KMS-11 (cell line): ENCODE measurements at regions not wholly inside any gene's neighbourhood (a gene's known extent, or its start where the extent isn't known, plus 50 kb on each side); places are given as distances from the start of the nearest gene placed in this dataset.

ENCODE experiments used
- H2AFZ ChIP-seq: fragments of 200-600 bp; sonication (generic); 2 replicates; pipeline ENCODE4 v1.6.1; 2016; ENCODE audit warnings: antibody characterized with exemption, mixed run types, low read depth
- H3K27ac ChIP-seq: fragments of 200-600 bp; sonication (generic); 2 replicates; pipeline ENCODE4 v1.6.1; 2016; ENCODE audit warnings: mild to moderate bottlenecking, mixed run types
- H3K27me3 ChIP-seq: fragments of 200-600 bp; sonication (generic); 2 replicates; pipeline ENCODE4 v1.6.1; 2017; ENCODE audit warnings: mild to moderate bottlenecking, low read depth, mixed run types, moderate library complexity; ENCODE audit not compliant: insufficient read depth
- H3K36me3 ChIP-seq: fragments of 200-600 bp; sonication (generic); 2 replicates; pipeline ENCODE4 v1.6.1; 2017; ENCODE audit warnings: mild to moderate bottlenecking, mixed run types; ENCODE audit not compliant: insufficient read depth
- H3K4me1 ChIP-seq: fragments of 200-600 bp; sonication (generic); 2 replicates; pipeline ENCODE4 v1.6.1; 2016; ENCODE audit warnings: mild to moderate bottlenecking, low read depth, mixed run types; ENCODE audit not compliant: poor library complexity, severe bottlenecking
- H3K4me2 ChIP-seq: fragments of 200-600 bp; sonication (generic); 2 replicates; pipeline ENCODE4 v1.7.0; 2016; ENCODE audit warnings: mild to moderate bottlenecking, mixed run types
- H3K4me3 ChIP-seq: fragments of 200-600 bp; sonication (generic); IDR thresholded peaks from 2 replicates; pipeline ENCODE4 v1.6.1; 2017; ENCODE audit warnings: low read depth, low read length, mixed read lengths; ENCODE audit not compliant: insufficient read depth
- H3K79me2 ChIP-seq: fragments of 200-600 bp; sonication (generic); 2 replicates; pipeline ENCODE4 v1.6.1; 2016; ENCODE audit warnings: low read depth, mixed run types; ENCODE audit not compliant: insufficient read depth
- H3K9ac ChIP-seq: fragments of 200-600 bp; sonication (generic); 2 replicates; pipeline ENCODE4 v1.6.1; 2016; ENCODE audit warnings: mild to moderate bottlenecking, mixed run types
- H4K20me1 ChIP-seq: fragments of 200-600 bp; sonication (generic); 2 replicates; pipeline ENCODE4 v1.6.1; 2016; ENCODE audit warnings: mild to moderate bottlenecking, mixed run types; ENCODE audit not compliant: insufficient read depth
- TF ChIP-seq, protein P1 (sequence below): fragments of 200-600 bp; sonication (generic); conservative IDR thresholded peaks from 2 replicates; pipeline ENCODE4 v1.6.1; 2017; ENCODE audit warnings: low read depth, mild to moderate bottlenecking, antibody characterized with exemption, low read length, moderate library complexity, mixed read lengths

DNA sequence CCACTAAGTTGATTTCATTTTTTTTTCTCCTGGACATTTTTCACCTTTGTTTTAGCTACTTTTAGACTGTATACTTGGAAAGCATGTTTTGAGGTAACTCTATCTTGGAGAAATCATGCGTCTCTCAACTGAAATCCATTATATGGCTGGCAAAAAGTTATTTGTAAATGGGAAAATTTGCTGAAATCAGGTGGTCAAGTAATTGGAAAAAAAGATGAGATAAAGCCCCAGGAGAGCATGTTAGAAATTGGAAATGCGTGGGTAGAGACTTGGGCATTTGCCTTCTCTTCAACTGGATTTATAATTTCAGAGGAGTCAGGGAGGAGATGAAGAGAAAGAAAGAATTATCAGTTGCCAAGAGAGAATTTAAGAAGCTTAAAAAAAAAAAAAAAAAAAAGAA is 217.1 kb upstream of the MAP3K7 start:
- TF ChIP-seq, protein P1, sequence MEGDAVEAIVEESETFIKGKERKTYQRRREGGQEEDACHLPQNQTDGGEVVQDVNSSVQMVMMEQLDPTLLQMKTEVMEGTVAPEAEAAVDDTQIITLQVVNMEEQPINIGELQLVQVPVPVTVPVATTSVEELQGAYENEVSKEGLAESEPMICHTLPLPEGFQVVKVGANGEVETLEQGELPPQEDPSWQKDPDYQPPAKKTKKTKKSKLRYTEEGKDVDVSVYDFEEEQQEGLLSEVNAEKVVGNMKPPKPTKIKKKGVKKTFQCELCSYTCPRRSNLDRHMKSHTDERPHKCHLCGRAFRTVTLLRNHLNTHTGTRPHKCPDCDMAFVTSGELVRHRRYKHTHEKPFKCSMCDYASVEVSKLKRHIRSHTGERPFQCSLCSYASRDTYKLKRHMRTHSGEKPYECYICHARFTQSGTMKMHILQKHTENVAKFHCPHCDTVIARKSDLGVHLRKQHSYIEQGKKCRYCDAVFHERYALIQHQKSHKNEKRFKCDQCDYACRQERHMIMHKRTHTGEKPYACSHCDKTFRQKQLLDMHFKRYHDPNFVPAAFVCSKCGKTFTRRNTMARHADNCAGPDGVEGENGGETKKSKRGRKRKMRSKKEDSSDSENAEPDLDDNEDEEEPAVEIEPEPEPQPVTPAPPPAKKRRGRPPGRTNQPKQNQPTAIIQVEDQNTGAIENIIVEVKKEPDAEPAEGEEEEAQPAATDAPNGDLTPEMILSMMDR, result no peak
- H3K36me3 ChIP-seq, result no peaks in the 10 kb centered on the region
- no peak overlapping the region for H3K9ac ChIP-seq
- H3K4me2 ChIP-seq, result no peak overlapping the region
- no peak overlapping the region for H3K4me3 ChIP-seq
- no peak overlapping the region for H2AFZ ChIP-seq
- H3K27me3 ChIP-seq, result no peaks in the 10 kb centered on the region
- H4K20me1 ChIP-seq, result no peaks in the 10 kb centered on the region
- no peaks in the 10 kb centered on the region for H3K79me2 ChIP-seq
- H3K27ac ChIP-seq, result no peak overlapping the region
- no peaks in the 10 kb centered on the region for H3K4me1 ChIP-seq

DNA sequence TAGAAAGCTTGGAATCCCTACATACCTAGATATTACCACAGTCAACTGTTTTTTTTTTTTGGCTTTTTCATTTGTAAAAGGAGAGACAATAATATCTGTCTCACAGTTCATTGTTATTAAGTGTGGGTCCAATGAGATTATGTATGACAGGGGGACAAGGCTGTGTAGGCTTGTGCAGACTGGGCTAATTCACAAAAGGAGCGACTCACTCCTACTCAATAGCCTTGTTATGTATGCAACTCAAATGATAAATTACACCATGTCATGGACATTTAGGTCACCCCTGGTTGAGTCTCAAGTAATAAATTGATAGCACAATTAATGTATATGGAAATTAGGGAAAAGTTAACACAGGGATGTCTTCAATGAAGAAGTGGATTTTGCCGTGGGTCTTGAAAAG is 208.2 kb upstream of the MAP3K7 start:
- TF ChIP-seq, protein P1, result no peak
- no peaks in the 10 kb centered on the region for H3K36me3 ChIP-seq
- no peak overlapping the region for H2AFZ ChIP-seq
- H4K20me1 ChIP-seq, result no peaks in the 10 kb centered on the region
- H3K27ac ChIP-seq, result no peak overlapping the region
- H3K27me3 ChIP-seq, result no peaks in the 10 kb centered on the region
- H3K4me3 ChIP-seq, result no peak overlapping the region
- no peaks in the 10 kb centered on the region for H3K4me1 ChIP-seq
- no peak overlapping the region for H3K9ac ChIP-seq
- H3K4me2 ChIP-seq, result no peak overlapping the region
- H3K79me2 ChIP-seq, result no peaks in the 10 kb centered on the region

DNA sequence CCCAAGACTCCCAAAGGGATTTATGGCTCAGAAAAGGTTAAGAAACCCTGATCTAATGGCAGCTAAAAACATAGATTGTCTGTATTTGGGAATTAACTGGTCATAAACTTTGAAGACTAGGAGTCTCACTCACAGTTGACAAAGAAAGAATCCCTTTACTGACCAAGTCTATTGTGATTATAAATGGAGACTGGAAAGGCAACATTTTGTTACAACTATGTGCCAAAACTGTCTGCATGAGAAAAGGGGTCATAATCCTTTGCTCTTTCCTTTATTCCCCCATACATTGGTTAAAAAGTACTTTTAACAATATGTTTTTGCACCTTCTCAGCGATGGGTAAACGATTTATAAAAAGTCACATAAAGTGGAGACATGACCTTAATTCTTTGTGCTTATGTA is 206.9 kb upstream of the MAP3K7 start:
- no peaks in the 10 kb centered on the region for H4K20me1 ChIP-seq
- H3K4me2 ChIP-seq, result no peak overlapping the region
- H3K36me3 ChIP-seq, result no peaks in the 10 kb centered on the region
- H3K9ac ChIP-seq, result no peak overlapping the region
- H3K79me2 ChIP-seq, result no peaks in the 10 kb centered on the region
- no peak overlapping the region for H3K27ac ChIP-seq
- no peaks in the 10 kb centered on the region for H3K27me3 ChIP-seq
- no peaks in the 10 kb centered on the region for H3K4me1 ChIP-seq
- TF ChIP-seq, protein P1, result no peak
- no peak overlapping the region for H2AFZ ChIP-seq
- H3K4me3 ChIP-seq, result no peak overlapping the region

DNA sequence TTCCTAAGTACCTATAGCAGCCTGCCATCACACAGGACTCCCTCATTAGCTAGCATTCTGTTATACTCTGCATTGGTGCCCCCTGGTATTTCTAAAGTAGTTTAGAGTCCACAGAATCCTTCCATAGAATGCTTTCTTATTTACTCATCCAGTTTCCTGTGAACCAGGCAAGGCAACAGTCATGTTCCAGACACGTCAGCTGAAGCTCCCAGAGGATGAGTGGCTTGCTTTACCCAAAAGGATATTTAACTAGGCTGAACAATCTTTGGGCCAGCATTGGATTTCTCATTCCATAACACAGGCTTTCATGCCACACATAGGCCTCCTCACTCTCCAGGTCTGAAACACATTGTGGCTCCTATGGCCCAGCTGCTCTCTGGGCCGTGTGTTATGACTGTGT is 203.8 kb upstream of the MAP3K7 start:
- Histone ChIP-seq H3K4me2 (no peak overlapping the region), H2AFZ (no peak overlapping the region), H3K4me1 (no peaks in the 10 kb centered on the region), H3K36me3 (no peaks in the 10 kb centered on the region), H3K27ac (no peak overlapping the region), H3K79me2 (no peaks in the 10 kb centered on the region), H4K20me1 (no peaks in the 10 kb centered on the region), H3K27me3 (no peaks in the 10 kb centered on the region), H3K9ac (no peak overlapping the region), H3K4me3 (no peak overlapping the region)
- TF ChIP-seq, protein P1, result no peak

DNA sequence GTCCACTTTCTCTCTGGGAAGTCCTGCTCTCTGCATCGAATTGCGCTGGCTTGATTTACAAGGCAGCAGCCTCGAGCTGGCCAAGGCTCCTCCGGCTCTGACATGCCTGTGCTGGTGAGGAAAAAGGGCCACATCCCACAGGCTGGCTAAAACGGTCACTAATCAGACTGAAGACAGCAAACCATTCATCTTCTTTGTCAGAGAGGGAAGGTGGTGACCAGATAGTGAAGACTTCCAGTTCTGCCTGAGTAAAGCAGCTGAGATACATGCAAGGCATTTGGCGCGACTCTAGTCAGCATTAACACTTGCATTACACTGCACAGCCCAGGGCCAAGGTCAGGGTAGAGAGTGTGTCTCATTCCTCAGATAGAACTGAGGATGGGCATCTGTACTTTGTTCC is 203.2 kb upstream of the MAP3K7 start:
- H3K4me3 ChIP-seq, result no peak overlapping the region
- H3K9ac ChIP-seq, result no peak overlapping the region
- no peaks in the 10 kb centered on the region for H3K79me2 ChIP-seq
- no peak overlapping the region for H2AFZ ChIP-seq
- H4K20me1 ChIP-seq, result no peaks in the 10 kb centered on the region
- H3K36me3 ChIP-seq, result no peaks in the 10 kb centered on the region
- H3K27ac ChIP-seq, result no peak overlapping the region
- TF ChIP-seq, protein P1, result no peak
- H3K27me3 ChIP-seq, result no peaks in the 10 kb centered on the region
- H3K4me1 ChIP-seq, result no peaks in the 10 kb centered on the region
- no peak overlapping the region for H3K4me2 ChIP-seq
